ENCODE measurements at regions not wholly inside any gene's neighbourhood (a gene's known extent, or its start where the extent isn't known, plus 50 kb on each side); places are given as distances from the start of the nearest gene placed in this dataset.

DNA sequence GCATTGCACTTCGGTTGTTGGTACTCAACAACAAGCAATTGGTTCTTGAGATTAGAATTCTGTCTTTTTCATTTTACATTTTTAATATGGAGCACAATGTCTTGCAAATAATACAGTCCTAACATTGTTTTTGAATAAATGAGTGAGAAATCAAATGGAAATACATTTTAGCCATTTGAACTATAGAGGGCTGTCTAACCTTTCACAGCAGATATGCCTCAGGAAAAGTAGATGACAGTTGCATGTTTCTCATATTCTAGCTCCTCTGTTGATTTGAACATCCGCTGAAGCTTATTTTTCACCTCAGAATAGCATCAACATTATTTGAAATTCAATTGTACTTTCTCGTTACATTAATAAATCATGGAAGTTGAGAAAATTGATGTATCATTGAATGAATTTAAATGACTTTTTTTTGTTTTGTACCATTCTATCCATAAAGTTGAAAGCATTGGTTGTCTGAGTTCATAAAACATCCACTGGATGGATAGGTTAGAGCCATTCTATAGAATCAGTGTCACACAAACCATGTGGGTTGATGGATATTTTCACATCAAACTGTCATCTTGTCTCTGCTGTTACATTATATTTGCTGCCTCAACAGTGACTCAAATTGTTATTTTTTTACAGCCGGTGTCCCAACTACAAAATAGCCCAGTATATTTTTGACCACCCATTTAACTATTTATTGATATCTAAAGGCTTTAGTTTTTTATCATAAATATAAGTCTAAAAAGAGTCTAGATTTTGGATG, 928.3 kb downstream of the NSUN3 start:
- WGBS, 2 donors, result 80 to 88% methylated on average over 4 of the region's 4 CpGs
- peaks cover 0 to 23% (median 0%) of the 10 kb centered on the region in 3 donors for H3K27me3 ChIP-seq (ENCODE audit: control insufficient read depth in 3 of 3, insufficient read depth in 3 of 3, low read length in 2 of 3)
- ATAC-seq (ENCODE audit: insufficient read depth, low FRiP score) (no peak), DNase-seq (peak in 1 of 3 donors; percentile 4)
- no peak for TF ChIP-seq CTCF (IDR thresholded peaks at IDR 0.05; ENCODE audit: control extremely low read depth, extremely low read depth)
- no peak overlapping the region for H3K9ac ChIP-seq (ENCODE audit: insufficient read depth in 1 of 2, low read length in 2 of 2)
- H3K9me3 ChIP-seq (ENCODE audit: control insufficient read depth in 4 of 4, insufficient read depth in 3 of 4, low read length in 3 of 4), result no peaks in the 10 kb centered on the region
- H3K36me3 ChIP-seq (ENCODE audit: control insufficient read depth in 4 of 4, insufficient read depth in 4 of 4, low read length in 4 of 4), result no peaks in the 10 kb centered on the region
- H3K4me3 ChIP-seq, result no peak overlapping the region
- H3K4me1 ChIP-seq (ENCODE audit: control insufficient read depth in 5 of 5, insufficient read depth in 5 of 5, low read length in 5 of 5), result no peaks in the 10 kb centered on the region
- no peak overlapping the region for H3K27ac ChIP-seq (ENCODE audit: low read depth in 1 of 2, low read length in 1 of 2)

DNA sequence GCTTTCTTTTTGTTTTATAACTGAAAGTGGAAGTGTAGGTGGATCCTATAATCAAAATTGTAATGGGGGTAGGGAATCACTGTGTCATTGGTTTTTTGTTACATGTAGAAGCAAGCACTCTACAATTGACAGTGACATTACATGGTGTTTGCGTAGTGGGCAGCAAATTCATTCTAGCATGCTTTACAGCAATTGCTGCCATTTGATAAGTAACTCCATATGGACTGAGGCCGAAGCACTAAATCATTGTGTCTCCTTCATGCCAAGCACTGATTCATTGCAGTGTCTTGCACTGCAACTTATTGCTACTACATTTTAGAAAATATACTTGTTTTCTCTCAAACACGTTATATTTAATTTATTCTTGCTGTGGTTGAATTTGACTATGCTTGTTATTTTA, 933.9 kb downstream of the NSUN3 start:
- peaks cover 0 to 10% (median 2%) of the 10 kb centered on the region in 3 donors for H3K27me3 ChIP-seq (ENCODE audit: control insufficient read depth in 3 of 3, insufficient read depth in 3 of 3, low read length in 2 of 3)
- H3K27ac ChIP-seq (ENCODE audit: low read depth in 1 of 2, low read length in 1 of 2), result no peak overlapping the region
- no peak for DNase-seq
- no peak for ATAC-seq (ENCODE audit: insufficient read depth, low FRiP score)
- no peaks in the 10 kb centered on the region for H3K4me1 ChIP-seq (ENCODE audit: control insufficient read depth in 5 of 5, insufficient read depth in 5 of 5, low read length in 5 of 5)
- 88 to 91% methylated on average over 3 of the region's 3 CpGs for WGBS, 2 donors
- H3K36me3 ChIP-seq (ENCODE audit: control insufficient read depth in 4 of 4, insufficient read depth in 4 of 4, low read length in 4 of 4), result no peaks in the 10 kb centered on the region
- TF ChIP-seq CTCF (IDR thresholded peaks at IDR 0.05; ENCODE audit: control extremely low read depth, extremely low read depth), result no peak
- H3K4me3 ChIP-seq, result no peak overlapping the region
- no peak overlapping the region for H3K9ac ChIP-seq (ENCODE audit: insufficient read depth in 1 of 2, low read length in 2 of 2)
- no peaks in the 10 kb centered on the region for H3K9me3 ChIP-seq (ENCODE audit: control insufficient read depth in 4 of 4, insufficient read depth in 3 of 4, low read length in 3 of 4)

GRCh38 chr3:95002438-95003046, 939.7 kb downstream of the NSUN3 start:
- H3K4me1 ChIP-seq (ENCODE audit: control insufficient read depth in 5 of 5, insufficient read depth in 5 of 5, low read length in 5 of 5), result no peaks in the 10 kb centered on the region

More at GRCh38 chr3:95002438-95003046, 939.7 kb downstream of the NSUN3 start:
- Histone ChIP-seq H3K9me3 (ENCODE audit: control insufficient read depth in 4 of 4, insufficient read depth in 3 of 4, low read length in 3 of 4) (no peaks in the 10 kb centered on the region), H3K9ac (ENCODE audit: insufficient read depth in 1 of 2, low read length in 2 of 2) (no peak overlapping the region), H3K27ac (ENCODE audit: low read depth in 1 of 2, low read length in 1 of 2) (no peak overlapping the region), H3K27me3 (ENCODE audit: control insufficient read depth in 3 of 3, insufficient read depth in 3 of 3, low read length in 2 of 3) (no peaks in the 10 kb centered on the region), H3K36me3 (ENCODE audit: control insufficient read depth in 4 of 4, insufficient read depth in 4 of 4, low read length in 4 of 4) (no peaks in the 10 kb centered on the region), H3K4me3 (no peak overlapping the region)
- no peak for DNase-seq
- no peak for TF ChIP-seq CTCF (IDR thresholded peaks at IDR 0.05; ENCODE audit: control extremely low read depth, extremely low read depth)
- no peak for ATAC-seq (ENCODE audit: insufficient read depth, low FRiP score)
